HCT116 (cell line): ENCODE measurements at regions not wholly inside any gene's neighbourhood (a gene's known extent, or its start where the extent isn't known, plus 50 kb on each side); places are given as distances from the start of the nearest gene placed in this dataset.

Experiments used
- ATAC-seq: fragments of 200-7000 bp; cut with Tn5 transposase; 2 replicates; pipeline ENCODE4 v1.9.1; 2020; ENCODE audit warnings: mild to moderate bottlenecking, moderate library complexity
- BruUV-seq: library from RNA; stranded (reverse); fragments of 400-500 nt; replicated peaks from 2 replicates; lab custom pipeline; 2021; lab: Mats Ljungman, UMichigan
- CTCF ChIA-PET: fragments of 300-600 bp; sonication (Branson Sonifier 250); formaldehyde crosslinking; loops from one replicate; lab custom pipeline; 2021; ENCODE audit warnings: antibody characterized with exemption; lab: Charles Lee
- POLR2A ChIA-PET: fragments of 300-600, 350-600 bp; sonication (Branson Sonifier 250); formaldehyde crosslinking; loops from one replicate; lab custom pipeline; 2021; ENCODE audit warnings: antibody characterized with exemption; lab: Charles Lee
- RAD21 ChIA-PET, 2 experiments: fragments of 300-600 bp; sonication (Branson Sonifier 250); formaldehyde crosslinking; loops; one replicate each; lab custom pipeline; 2023; ENCODE audit warnings: low total read pairs in 2 of 2; ENCODE audit not compliant: uncharacterized antibody in 2 of 2, unreplicated experiment in 2 of 2, low non-redundant PET in 1 of 2; lab: Charles Lee
- DNase-seq: peaks from one replicate; pipeline ENCODE4 v3.0.0-alpha.2; 2010; ENCODE audit warnings: low read depth, low spot score
- H2AFZ ChIP-seq: fragments of 200-600 bp; shearing (Covaris generic), sonication (generic); 2 replicates; pipeline ENCODE4 v1.6.1; 2017; ENCODE audit warnings: low read depth, mixed run types, mixed read lengths, antibody characterized with exemption, low read length; ENCODE audit not compliant: poor library complexity, severe bottlenecking
- H3K27ac ChIP-seq: 2 replicates; pipeline ENCODE4 v1.5.1; 2012; ENCODE audit warnings: low read depth, low read length
- H3K27me3 ChIP-seq: fragments of 200-600 bp; sonication (generic); 2 replicates; pipeline ENCODE4 v1.6.1; 2016; ENCODE audit warnings: mixed run types, low read length, mixed read lengths; ENCODE audit not compliant: insufficient read depth
- H3K36me3 ChIP-seq, 2 experiments: fragments of 200-500 bp in 1 of 2; fragments of 200-600 bp in 1 of 2; sonication (Bioruptor generic) in 1 of 2; sonication (generic) in 1 of 2; 2 replicates each; pipeline versions ENCODE4 v1.5.1 to v1.6.1; 2014 to 2016; ENCODE audit warnings: low read length in 2 of 2, inconsistent platforms in 1 of 2, mixed read lengths in 1 of 2, mixed run types in 1 of 2; ENCODE audit not compliant: insufficient read depth in 2 of 2, control insufficient read depth in 1 of 2
- H3K4me1 ChIP-seq, 2 experiments: fragments of 200-600 bp in 1 of 2; sonication (generic) in 1 of 2; 2 replicates each; pipeline versions ENCODE4 v1.5.1 to v1.6.1; 2012 to 2017; ENCODE audit warnings: low read length in 2 of 2, inconsistent platforms in 1 of 2, mild to moderate bottlenecking in 1 of 2, mixed read lengths in 1 of 2, mixed run types in 1 of 2, moderate library complexity in 1 of 2; ENCODE audit not compliant: insufficient read depth in 2 of 2, control insufficient read depth in 1 of 2
- H3K4me2 ChIP-seq: fragments of 200-600 bp; sonication (generic); 2 replicates; pipeline ENCODE4 v1.6.1; 2017; ENCODE audit warnings: mixed run types, low read length, mixed read lengths
- H3K4me3 ChIP-seq, 2 experiments: fragments of 200-600 bp in 1 of 2; sonication (generic) in 1 of 2; replicated peaks in 1 of 2; 2 replicates each; pipeline ENCODE4 v1.5.1; 2011 to 2016; ENCODE audit warnings: low read length in 2 of 2, control low read depth in 1 of 2, low read depth in 1 of 2, mild to moderate bottlenecking in 1 of 2, mixed read lengths in 1 of 2, mixed run types in 1 of 2
- H3K79me2 ChIP-seq: fragments of 200-600 bp; sonication (generic); 2 replicates; pipeline ENCODE4 v1.6.1; 2017; ENCODE audit warnings: mild to moderate bottlenecking, mixed run types, low read length, moderate library complexity, mixed read lengths; ENCODE audit not compliant: insufficient read depth
- H3K9ac ChIP-seq: fragments of 200-600 bp; sonication (generic); 2 replicates; pipeline ENCODE4 v1.6.1; 2016; ENCODE audit warnings: low read length, mixed read lengths
- H3K9me2 ChIP-seq: fragments of 200-600 bp; sonication (generic), shearing (Covaris generic); 2 replicates; pipeline ENCODE4 v1.6.1; 2017; ENCODE audit warnings: mixed run types, mild to moderate bottlenecking, moderate library complexity; ENCODE audit not compliant: insufficient read depth
- H3K9me3 ChIP-seq, 2 experiments: fragments of 200-500 bp in 1 of 2; fragments of 200-600 bp in 1 of 2; sonication (Bioruptor generic) in 1 of 2; sonication (generic) in 1 of 2; 2 replicates each; pipeline ENCODE4 v1.6.1; 2014 to 2017; ENCODE audit warnings: low read length in 2 of 2, mixed read lengths in 2 of 2, inconsistent platforms in 1 of 2, low read depth in 1 of 2, mild to moderate bottlenecking in 1 of 2, mixed run types in 1 of 2, moderate library complexity in 1 of 2; ENCODE audit not compliant: control insufficient read depth in 1 of 2, insufficient read depth in 1 of 2
- H4K20me1 ChIP-seq: fragments of 200-600 bp; sonication (generic), shearing (Covaris generic); 2 replicates; pipeline ENCODE4 v1.6.1; 2017; ENCODE audit warnings: mixed run types, mild to moderate bottlenecking, moderate library complexity; ENCODE audit not compliant: insufficient read depth
- ATF3 ChIP-seq: IDR thresholded peaks from 2 replicates; pipeline ENCODE4 v1.6.1; 2012
- CBX3 ChIP-seq: IDR thresholded peaks from 2 replicates; pipeline ENCODE4 v1.6.1; 2012; ENCODE audit warnings: low read depth
- CEBPB ChIP-seq: IDR thresholded peaks from 2 replicates; pipeline ENCODE4 v1.6.1; 2012; ENCODE audit warnings: low read depth
- ELF1 ChIP-seq: IDR thresholded peaks from 2 replicates; pipeline ENCODE4 v1.6.1; 2012; ENCODE audit warnings: low read depth, borderline replicate concordance
- FOSL1 ChIP-seq: IDR thresholded peaks from 2 replicates; pipeline ENCODE4 v1.6.1; 2012; ENCODE audit warnings: low read depth
- JUND ChIP-seq: IDR thresholded peaks from 2 replicates; pipeline ENCODE4 v1.6.1; 2012
- POLR2A ChIP-seq: IDR thresholded peaks from 2 replicates; pipeline ENCODE4 v1.7.0; 2011; ENCODE audit warnings: borderline replicate concordance; ENCODE audit not compliant: insufficient read depth, insufficient read length; ENCODE audit errors: extremely low read depth
- POLR2AphosphoS5 ChIP-seq: IDR thresholded peaks from 2 replicates; pipeline ENCODE4 v1.6.1; 2011; ENCODE audit warnings: mild to moderate bottlenecking, low read depth, low read length, moderate library complexity
- REST ChIP-seq: IDR thresholded peaks from 2 replicates; pipeline ENCODE4 v1.6.1; 2012; ENCODE audit warnings: low read depth
- SIN3A ChIP-seq: IDR thresholded peaks from 2 replicates; pipeline ENCODE4 v1.6.1; 2012; ENCODE audit warnings: low read depth
- SP1 ChIP-seq: IDR thresholded peaks from 2 replicates; pipeline ENCODE4 v1.6.1; 2012; ENCODE audit warnings: low read depth
- SRF ChIP-seq: IDR thresholded peaks from 2 replicates; pipeline ENCODE4 v1.6.1; 2012; ENCODE audit warnings: low read depth
- YY1 ChIP-seq: IDR thresholded peaks from 2 replicates; pipeline ENCODE4 v1.6.1; 2011; ENCODE audit warnings: low read length, low read depth, moderate library complexity, mild to moderate bottlenecking; ENCODE audit not compliant: insufficient replicate concordance; ENCODE audit errors: extremely low read depth
- ZBTB33 ChIP-seq: IDR thresholded peaks from 2 replicates; pipeline ENCODE4 v1.6.1; 2011; ENCODE audit warnings: mild to moderate bottlenecking, low read length, moderate library complexity; ENCODE audit not compliant: insufficient replicate concordance; ENCODE audit errors: extremely low read depth
- ZNF274 ChIP-seq: fragments of 200-500 bp; sonication (Bioruptor generic); IDR thresholded peaks from 2 replicates; pipeline ENCODE4 v1.6.1; 2014; ENCODE audit warnings: mild to moderate bottlenecking, low read depth, low read length, inconsistent platforms
- intact Hi-C: fragments of 100-400 bp; cut with micrococcal nuclease; formaldehyde crosslinking; loops from 2 replicates; pipeline ENCODE4 v1.10.0; 2022
- TF ChIP-seq, protein P1 (sequence below): IDR thresholded peaks from 2 replicates; pipeline ENCODE4 v1.6.1; 2012
- TF ChIP-seq, protein P2 (sequence below), 3 experiments: fragments of 200-600 bp in 1 of 3; sonication (generic) in 1 of 3; IDR thresholded peaks in 2 of 3; conservative IDR thresholded peaks in 1 of 3; 2 replicates each; pipeline ENCODE4 v1.5.1; 2012 to 2017; ENCODE audit warnings: low read depth in 2 of 3, low read length in 2 of 3, antibody characterized with exemption in 1 of 3, borderline replicate concordance in 1 of 3, control low read depth in 1 of 3, mild to moderate bottlenecking in 1 of 3, mixed read lengths in 1 of 3, mixed run types in 1 of 3, moderate library complexity in 1 of 3; ENCODE audit not compliant: insufficient read depth in 1 of 3

DNA sequence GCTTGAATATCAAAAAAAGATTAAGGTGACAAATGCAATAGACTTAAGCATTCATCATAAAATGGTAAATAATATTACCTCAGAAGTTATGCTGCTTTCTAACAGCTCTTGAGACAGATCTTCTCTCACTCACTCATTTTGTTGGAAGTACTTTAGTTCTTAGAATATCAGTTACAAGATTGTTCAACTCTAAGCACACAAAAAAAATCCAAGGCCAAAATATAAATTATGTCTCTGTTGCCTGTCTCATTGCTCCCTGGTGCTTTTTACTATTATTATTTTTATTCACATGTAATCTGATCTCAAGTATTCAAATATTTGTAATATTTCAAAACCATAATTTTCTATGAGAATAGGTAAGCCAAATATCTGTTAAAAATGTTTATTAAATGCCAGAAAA, 259.4 kb upstream of the HSF2 start:
- Histone ChIP-seq H3K9me3 (no peaks in the 10 kb centered on the region), H3K4me1 (no peaks in the 10 kb centered on the region)
- TF ChIP-seq POLR2AphosphoS5 (no peak), ZNF274 (no peak), CEBPB (no peak), REST (no peak), SP1 (no peak), YY1 (no peak), ATF3 (no peak), SRF (no peak), POLR2A (no peak), CBX3 (no peak), ELF1 (no peak), ZBTB33 (no peak), FOSL1 (no peak), SIN3A (no peak), JUND (no peak)
- TF ChIP-seq, protein P1, sequence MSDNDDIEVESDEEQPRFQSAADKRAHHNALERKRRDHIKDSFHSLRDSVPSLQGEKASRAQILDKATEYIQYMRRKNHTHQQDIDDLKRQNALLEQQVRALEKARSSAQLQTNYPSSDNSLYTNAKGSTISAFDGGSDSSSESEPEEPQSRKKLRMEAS, result no peak
- TF ChIP-seq, protein P2, sequence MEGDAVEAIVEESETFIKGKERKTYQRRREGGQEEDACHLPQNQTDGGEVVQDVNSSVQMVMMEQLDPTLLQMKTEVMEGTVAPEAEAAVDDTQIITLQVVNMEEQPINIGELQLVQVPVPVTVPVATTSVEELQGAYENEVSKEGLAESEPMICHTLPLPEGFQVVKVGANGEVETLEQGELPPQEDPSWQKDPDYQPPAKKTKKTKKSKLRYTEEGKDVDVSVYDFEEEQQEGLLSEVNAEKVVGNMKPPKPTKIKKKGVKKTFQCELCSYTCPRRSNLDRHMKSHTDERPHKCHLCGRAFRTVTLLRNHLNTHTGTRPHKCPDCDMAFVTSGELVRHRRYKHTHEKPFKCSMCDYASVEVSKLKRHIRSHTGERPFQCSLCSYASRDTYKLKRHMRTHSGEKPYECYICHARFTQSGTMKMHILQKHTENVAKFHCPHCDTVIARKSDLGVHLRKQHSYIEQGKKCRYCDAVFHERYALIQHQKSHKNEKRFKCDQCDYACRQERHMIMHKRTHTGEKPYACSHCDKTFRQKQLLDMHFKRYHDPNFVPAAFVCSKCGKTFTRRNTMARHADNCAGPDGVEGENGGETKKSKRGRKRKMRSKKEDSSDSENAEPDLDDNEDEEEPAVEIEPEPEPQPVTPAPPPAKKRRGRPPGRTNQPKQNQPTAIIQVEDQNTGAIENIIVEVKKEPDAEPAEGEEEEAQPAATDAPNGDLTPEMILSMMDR (IDR thresholded peaks at IDR 0.05 in 2 of 3, conservative IDR thresholded peaks at IDR 0.05 in 1 of 3; ENCODE audit: borderline replicate concordance in 1 of 3, insufficient read depth in 1 of 3, low read depth in 2 of 3, low read length in 2 of 3), result no peak
- TF ChIP-seq, all 23 proteins: peak for 0
- Histone ChIP-seq H4K20me1 (no peaks in the 10 kb centered on the region), H2AFZ (no peak overlapping the region), H3K9ac (no peak overlapping the region), H3K79me2 (no peaks in the 10 kb centered on the region), H3K27ac (no peak overlapping the region), H3K4me2 (no peak overlapping the region), H3K4me3 (no peak overlapping the region), H3K9me2 (no peaks in the 10 kb centered on the region), H3K36me3 (no peaks in the 10 kb centered on the region), H3K27me3 (no peaks in the 10 kb centered on the region)
- BruUV-seq, result no TSS peak
- ChIA-PET CTCF (no interaction called here), POLR2A (no interaction called here), RAD21 (no interaction called here)
- intact Hi-C loops, result no loop called here
- ATAC-seq (no peak), DNase-seq (no peak)
